ENCODE measurements at regions not wholly inside any gene's neighbourhood (a gene's known extent, or its start where the extent isn't known, plus 50 kb on each side); places are given as distances from the start of the nearest gene placed in this dataset.

DNA sequence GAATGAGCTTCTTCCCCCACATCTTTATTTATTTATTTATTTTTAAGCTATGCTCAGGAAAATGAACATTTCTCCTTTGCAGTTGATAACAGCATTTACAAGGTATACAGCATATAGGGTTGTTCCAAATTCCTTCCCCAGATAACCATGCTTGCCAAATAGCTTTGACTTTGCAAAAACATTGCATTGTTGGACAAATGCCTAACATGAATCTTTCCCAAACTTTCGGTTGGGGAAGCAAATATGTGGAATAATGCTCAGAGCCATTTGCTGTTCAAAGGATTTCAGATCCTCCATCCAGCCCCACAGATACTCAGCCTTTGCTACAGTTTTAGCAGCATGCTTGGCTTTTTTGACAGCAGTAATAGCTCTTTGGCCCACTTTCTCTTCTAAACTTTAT, 127.2 kb upstream of the AGA start:
- DNase-seq (ENCODE audit: low read depth), result no peak

DNA sequence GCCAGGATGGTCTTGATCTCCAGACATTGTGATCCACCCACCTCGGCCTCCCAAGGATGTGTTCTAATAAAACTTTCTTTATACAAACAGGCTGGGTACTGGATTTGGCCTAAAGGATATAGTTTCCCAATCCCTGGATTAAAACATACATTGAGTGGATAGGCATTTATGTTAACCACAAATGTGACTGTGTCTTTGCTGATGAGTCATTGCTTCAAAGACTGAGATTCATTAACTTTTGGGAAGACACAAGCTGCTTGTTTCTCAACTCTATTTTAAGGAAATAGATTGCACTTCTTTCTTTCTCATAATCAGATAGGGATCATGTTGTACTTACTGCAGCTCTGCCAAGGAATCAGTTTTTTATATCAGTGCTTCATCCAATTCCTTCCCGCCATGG, 131.3 kb upstream of the AGA start:
- peak; percentile 89 for DNase-seq (ENCODE audit: low read depth)

DNA sequence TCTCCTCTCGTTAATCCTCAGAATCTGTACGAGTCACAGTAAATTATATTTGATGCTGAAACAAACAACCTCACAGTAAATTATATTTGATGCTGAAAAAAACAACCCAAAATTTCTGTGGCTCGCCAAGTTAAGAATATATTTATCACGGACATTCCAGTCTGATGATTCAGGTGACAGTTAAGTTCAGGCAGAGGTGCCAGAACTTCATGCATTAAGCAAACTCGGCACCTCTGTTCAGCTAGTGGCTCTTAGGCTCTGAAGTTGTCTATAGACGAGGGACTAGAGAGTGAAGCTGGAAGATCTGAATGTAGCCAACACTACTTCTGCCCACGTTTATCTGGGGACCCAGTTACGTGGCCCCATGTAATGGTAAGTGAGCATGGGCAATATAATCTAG, 132.2 kb upstream of the AGA start:
- no peak for DNase-seq (ENCODE audit: low read depth)

DNA sequence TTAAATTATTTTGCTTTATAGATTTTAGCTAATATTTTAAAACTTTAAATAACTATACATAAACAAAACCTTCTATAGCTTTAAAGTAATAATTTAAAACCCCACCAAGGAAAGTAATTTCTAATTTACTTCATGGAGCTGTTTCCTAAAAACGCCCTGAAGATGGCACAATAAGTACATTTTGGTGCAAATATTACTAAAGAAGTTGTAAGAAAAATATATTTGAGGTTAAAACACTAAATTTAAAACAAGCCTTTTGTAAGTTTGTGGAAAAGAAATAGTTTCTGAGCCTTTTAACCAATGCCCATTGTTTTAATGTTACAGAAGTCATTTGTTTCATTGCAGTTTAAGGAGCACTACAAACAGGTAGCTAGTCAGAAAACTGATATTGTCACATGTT, 137.4 kb upstream of the AGA start:
- no peak for DNase-seq (ENCODE audit: low read depth)

DNA sequence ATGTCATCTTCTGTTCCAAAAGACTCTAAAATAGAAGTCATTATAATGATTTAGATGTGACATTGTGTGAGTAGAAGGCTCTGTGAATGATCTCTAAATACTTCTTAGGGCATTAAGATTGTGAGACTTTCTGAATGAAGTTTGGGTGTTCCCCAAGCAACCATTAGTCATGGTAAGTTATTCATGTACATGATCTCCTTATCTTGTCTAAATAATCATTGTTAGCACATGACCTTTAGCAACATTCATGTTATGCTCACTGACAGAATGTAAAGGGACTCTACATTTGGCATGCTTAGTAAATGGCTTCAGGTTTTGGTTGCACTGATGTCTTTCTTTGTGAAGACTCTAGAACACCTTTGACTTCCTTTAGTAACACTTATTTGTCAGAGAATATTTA, 140.8 kb upstream of the AGA start:
- no peak for DNase-seq (ENCODE audit: low read depth)

DNA sequence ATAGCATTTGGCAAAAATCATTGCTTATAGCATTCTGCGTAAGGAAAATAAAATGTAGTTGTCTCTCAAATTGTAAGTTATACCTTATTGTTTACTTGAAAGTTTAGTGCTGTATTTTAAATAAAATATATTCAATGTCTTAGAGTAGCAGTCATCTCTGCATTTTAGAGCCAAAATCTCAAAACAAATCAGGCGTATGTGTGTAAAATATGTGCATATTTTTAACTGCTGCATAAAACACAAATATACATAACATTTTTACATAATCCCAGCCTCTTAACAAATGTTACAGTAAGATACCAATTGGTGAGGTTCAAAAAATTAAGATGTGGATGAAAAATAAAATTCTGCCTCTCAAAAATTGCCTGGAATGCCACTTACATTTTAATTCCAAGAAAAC, 145.8 kb upstream of the AGA start:
- no peak for DNase-seq (ENCODE audit: low read depth)

DNA sequence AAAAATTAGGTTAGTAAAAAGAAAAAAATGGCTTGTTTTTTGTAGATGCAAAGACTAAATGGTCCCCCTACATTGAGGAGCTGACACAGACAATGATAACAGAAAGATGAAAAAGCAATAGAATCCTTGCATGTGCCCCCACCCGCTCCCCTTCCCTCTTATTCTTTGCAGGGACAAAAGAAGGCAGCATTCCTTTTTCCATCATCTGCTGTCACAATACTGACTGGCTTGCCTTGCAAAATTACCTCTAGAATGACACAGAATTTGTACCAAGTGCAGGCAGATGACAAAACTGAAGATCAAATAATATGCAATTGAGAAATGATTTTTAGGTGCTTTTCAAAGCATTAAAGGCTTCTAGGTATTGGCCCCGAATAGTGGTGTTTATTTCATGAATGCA, 153.1 kb upstream of the AGA start:
- no peak for DNase-seq (ENCODE audit: low read depth)

DNA sequence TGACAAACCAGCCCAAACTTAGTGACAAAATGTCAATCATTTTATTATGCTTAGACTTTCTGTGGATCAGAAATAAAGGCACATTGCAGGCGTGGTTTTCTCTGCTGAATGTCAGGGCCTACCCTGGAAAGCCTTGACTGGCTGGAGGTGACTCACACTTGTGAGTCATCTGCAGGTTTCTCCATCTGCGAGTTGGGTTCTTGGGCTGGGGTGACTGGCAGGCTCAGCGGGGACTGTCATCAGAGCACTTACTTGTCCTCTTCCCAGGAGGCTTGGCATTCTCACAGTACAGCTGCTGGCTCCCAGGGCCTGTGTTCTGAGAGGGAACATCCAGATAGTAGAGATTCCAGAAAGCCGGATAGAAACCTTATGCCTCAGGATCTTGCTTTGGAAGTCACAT, 153.8 kb upstream of the AGA start:
- DNase-seq (ENCODE audit: low read depth), result peak; percentile 93

DNA sequence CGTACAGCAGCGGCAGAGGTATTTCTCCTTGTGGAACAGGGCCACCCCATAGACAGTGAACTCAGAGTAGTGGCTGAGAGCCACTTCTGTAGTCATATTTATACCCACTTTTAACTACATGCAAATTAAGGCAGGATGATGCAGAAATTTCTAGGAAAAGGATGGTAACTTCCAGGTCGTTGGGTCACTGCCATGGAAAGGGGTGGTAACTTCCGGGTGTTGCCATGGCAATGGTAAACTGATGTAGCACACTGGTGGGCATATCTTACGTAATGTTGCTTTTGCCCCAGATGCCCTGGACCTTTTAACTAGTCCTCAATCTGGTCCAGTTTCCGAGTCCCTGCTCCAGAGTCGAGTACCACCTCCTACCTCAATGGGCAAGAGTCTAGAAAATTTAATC, 154.8 kb upstream of the AGA start:
- no peak for DNase-seq (ENCODE audit: low read depth)

DNA sequence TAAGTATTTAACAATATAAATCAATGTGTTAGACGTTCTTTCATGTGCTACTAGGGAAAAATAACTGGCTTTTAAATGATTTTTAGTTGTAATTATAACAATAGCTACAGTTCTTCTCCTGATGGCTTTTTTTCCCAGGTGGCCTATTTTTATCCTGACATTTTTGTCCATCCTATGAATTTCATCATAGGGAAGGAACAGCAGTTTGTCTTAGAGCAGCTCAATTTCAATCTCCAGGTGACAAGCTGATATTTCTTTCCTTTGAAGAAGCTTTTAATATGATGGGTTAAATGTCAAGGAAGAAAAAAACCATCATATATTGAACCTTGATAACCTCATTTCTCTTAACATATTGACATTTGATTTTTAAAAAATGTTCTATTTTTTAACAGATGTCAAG, 163.0 kb upstream of the AGA start:
- no peak for DNase-seq (ENCODE audit: low read depth)

DNA sequence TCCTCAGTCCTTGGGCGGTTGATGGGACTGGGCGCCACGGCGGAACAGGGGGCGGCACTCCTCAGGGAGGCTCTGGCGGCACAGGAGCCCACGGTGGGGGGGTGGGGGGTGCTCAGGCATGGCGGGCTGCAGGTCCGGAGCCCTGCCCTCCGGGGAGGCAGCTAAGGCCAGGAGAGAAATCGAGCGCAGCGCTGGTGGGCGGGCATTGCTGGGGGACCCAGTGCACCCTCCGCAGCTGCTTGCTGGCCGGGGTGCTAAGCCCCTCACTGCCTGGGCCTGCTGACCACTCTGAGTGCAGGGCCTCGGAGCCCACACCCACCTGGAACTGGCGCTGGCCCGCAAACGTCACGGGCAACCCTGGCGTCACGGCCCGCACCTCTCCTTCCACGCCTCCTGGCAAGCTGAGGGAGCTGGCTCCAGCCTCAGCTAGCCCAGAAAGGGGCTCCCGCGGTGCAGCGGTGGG, 164.9 kb upstream of the AGA start:
- DNase-seq (ENCODE audit: low read depth), result no peak

DNA sequence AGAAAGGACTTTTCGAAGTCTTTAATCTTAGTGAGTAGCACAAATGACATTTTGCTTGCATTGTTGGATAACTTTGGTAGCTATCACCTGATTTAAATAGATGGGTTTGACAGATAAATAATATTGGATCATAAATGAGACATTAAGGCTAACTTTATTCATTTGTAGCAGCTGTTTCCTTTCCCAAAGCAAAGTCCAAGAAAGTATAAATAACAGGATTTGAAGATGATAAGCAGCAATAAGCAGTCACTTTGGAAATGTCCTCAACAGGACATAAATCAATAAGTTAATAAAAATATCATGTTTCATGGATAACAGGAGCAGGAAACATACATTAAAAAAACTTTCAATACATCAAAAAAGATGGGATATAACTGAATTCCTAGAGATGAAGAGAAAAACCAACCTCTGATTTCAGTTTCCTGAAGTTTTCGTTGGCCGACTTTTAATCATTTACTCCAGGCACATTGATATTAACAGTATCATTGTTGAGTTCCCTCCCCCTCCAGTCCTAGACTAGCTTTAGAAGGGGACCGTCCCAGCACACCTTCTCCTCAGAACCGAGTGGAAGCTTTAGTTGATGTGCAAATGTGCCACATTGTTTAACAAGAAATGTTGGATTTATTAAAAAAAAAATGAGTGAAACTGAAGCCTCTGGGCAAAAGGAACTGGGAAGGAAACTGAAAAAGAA, 169.9 kb upstream of the AGA start:
- DNase-seq (ENCODE audit: low read depth), result no peak

DNA sequence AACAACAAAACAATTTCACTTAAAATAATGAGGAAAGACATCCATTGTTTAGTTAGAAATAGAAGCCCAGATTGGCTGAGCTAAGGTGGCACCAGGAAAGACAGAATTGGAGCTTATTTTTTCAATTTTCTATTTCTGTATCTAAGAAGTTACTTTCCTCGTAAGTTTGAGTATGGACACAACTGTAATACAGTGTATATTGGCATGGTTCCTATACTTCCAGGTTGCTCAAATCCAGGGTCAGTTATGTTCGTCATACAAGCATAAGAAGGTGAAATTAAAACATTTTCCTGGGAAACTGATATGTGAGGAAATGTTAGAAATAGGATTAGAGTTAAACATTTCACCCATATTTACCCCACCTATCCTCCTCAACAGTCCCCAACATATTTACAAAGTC, 170.4 kb upstream of the AGA start:
- no peak for DNase-seq (ENCODE audit: low read depth)

DNA sequence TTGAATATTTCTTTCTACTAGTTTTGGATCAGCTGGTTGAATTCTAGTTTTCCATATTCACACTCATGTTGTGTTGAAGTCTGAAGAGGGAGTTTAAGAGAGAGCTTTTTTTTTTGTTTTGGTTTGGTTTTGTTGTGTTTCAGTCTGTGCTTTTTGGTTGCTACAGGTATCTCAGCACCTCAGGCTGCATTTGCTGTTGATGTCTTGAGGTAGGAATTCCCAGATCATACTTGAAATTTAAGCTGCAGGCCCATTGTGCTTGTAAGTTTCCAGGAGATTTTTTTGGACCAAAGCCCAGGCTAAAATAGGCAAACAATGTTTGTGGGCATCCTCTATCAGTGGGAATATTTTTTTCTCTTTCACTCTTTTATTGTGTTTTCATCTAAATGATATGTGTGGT, 190.2 kb upstream of the AGA start:
- peak; percentile 41 for DNase-seq (ENCODE audit: low read depth)

DNA sequence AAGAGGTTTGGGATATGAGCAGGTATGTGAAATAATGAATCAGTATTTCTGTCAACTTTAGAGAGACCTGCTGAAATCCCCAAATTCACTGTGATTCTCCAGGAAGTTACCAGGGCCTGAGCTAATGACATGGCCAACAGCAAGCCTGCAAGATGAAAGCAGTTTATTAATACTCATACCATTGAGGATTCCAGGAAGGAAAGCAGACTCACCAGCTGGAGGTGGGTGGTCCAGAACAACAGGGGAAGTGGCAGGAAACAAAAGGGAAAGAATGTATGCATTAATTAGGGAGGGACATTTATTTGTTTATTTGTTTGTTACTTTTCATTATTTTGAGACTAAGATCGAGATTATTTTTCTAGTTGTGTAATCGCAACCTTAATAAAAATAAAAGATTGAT, 196.6 kb upstream of the AGA start:
- no peak for DNase-seq (ENCODE audit: low read depth)

DNA sequence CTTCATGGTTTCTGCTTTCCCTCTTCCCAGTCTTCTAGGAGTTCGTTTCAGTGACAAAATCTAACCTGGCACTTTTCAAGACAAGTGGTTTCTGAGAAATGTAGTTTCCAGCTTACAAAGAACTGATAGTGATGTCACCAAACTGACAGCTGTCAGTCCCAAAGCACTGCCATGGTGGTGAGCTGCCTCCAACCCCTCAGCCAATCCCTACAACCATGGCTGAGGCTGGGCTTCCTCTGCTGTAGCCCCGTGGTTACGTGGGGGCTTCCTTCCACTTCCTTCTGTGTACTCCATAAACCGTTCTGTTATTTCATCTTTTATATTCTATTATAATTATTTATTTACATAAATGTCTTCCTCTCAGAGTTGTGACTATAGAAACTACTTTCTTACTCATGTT, 198.6 kb upstream of the AGA start:
- DNase-seq (ENCODE audit: low read depth), result no peak

DNA sequence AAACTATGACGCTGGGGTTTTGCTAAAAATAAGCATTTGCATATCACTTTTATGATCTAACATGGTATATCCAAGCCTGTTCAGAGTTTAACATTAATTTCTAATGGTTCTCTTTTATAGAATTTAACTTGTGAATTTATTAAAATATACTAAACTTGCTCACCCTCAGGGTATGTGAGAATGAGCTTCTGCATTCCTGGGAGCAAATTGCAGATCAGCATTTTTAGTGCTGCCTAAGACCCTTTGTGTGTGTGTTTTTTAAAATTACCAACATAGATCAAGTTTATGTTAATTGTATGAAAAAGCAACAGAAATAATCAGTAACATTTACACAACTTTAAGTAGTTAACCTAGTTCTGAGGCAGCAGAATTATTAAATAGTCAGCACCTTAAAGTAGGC, 218.0 kb upstream of the AGA start:
- DNase-seq (ENCODE audit: low read depth), result no peak

DNA sequence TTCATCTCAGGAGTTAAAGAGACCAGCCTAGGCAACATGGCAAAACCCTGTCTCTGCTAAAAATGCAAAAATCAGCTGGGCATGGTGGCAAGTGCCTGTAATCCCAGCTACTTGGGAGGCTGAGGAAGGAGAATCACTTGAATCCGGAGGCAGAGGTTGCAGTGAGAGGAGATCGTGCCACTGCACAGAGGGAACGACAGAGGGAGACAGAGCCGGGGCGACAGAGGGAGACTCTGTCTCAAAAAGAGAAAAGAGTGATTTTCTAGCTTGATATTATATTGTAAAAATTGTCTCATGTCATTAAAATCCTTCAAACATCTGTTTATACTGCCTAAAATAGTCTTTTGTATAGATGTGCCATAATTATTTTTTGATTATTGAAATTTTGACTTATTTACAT, 225.4 kb upstream of the AGA start:
- DNase-seq (ENCODE audit: low read depth), result peak; percentile 7

DNA sequence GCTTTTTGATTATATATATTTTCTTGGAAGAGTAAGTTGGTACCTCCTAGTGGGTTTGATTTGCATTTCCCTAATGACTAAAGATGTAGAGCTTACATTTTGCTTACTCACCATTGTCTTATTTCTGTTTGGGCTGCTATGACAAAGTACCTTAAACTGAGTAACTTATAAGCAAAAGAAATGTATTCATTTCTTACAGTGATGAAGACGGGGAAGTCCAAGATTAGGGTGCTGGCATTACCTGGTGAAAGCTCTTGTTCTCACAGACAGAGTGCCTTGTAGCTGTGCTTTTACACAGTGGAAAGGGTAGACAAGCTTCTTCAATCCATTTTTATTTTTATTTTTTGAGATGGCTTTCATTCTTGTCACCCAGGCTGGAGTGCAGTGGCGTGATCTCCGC, 229.2 kb upstream of the AGA start:
- DNase-seq (ENCODE audit: low read depth), result no peak

DNA sequence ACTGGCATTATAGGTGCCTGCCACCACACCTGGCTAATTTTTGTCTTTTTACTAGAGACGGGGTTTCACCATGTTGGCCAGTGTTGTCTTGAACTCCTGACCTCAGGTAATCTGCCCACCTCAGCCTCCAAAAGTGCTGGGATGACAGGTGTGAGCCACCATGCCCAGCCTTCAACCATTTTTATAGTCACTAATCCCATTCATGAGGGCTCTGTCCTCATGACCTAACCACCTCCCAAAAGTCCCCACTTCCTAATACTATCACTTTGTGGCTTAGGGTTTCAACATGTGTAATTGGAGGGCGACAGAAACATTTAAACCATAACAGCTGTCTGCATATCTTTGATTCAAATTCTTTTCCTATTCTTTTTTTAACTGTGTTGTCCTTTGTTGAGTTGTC, 229.6 kb upstream of the AGA start:
- no peak for DNase-seq (ENCODE audit: low read depth)

DNA sequence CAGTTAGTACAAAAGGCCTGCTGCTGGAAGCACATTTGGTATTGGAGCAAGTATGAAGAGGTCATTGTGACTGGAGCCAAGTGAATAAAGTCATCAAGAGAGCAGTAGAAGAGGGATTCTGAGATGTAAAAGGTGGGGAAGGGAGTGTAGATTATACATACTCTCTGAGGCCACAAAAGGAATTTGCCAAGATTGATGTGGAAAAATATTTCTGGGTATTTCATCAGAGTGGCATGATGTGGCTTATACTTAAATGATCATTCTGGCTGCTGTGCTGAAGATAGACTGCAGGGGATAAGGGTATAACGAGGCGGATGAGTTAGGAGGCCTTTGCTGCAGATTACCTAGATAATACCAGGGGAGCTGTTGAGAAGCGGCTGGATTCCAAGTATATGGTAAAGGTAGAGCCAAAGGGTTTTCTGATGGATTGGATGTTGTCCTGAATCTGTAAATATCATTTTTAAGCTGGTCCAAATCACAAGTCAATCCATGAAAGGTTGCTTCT, 231.8 kb upstream of the AGA start:
- no peak for DNase-seq (ENCODE audit: low read depth)

DNA sequence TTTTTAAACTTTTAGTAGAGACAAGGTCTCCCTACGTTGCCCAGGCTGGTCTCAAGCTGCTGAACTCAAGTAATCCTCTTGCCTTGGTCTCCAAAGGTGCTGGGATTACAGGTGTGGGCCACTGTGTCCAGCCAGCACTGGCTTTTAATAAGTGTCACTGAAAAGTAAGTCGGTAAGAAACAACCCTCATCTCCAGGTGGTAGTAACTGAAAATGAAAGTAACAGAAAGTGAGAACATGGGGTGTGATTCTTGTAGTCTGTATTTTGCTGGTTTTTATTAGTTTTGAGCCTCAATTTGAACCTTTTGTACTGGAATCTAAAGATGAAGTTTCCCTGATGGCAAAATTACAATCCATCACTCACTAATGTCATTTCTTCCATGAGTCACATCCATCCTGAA, 238.1 kb upstream of the AGA start:
- no peak for DNase-seq (ENCODE audit: low read depth)

DNA sequence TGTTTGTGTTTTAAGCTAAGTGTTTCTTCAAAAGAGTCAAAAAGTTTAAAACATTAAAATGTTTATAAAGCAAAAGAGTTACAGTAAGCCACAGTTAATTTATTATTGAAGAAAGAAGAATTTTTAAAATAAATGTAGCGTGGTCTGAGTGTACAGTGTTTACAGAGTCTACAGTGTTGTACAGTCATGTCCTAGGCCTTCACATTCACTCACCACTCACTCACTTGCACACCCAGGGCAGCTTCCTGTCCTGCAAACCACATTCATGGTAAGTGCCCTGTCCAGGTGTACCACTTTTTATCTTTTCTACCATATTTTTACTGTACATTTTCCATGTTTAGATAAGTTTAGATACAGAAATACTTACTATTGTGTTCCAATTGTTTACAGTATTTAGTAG, 239.7 kb upstream of the AGA start:
- DNase-seq (ENCODE audit: low read depth), result peak; percentile 44

DNA sequence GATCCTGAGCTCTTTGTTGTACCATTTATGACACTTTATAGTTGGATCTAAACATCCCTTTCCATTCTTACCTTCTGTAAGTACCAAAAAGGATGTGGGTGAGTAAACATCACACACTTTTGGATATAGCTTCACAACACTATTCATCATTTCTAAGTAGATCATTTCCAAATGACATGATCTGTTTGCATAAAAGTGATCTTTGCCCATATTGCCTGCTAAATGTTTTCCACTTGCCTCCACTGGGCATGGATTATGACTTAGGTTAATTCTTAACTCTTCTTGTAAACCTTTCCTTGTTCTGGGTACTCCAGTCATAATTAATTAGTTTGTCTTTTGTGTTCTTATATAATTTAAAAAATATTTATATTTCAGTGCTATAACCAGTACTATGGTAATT, 244.9 kb upstream of the AGA start:
- DNase-seq (ENCODE audit: low read depth), result no peak

All from HT1080 (cell line).